GM18858 (cell line): ENCODE measurements at regions not wholly inside any gene's neighbourhood (a gene's known extent, or its start where the extent isn't known, plus 50 kb on each side); places are given as distances from the start of the nearest gene placed in this dataset.
"Not testable (repeated sequence)": the region's sequence is repeated elsewhere in the genome, so short reads cannot be mapped to it uniquely, and the experiment has no call there.

Experiments
- ATAC-seq: cut with Tn5 transposase; IDR thresholded peaks from one replicate; pipeline ENCODE4 v1.9.1; 2021; ENCODE audit not compliant: unreplicated experiment

DNA sequence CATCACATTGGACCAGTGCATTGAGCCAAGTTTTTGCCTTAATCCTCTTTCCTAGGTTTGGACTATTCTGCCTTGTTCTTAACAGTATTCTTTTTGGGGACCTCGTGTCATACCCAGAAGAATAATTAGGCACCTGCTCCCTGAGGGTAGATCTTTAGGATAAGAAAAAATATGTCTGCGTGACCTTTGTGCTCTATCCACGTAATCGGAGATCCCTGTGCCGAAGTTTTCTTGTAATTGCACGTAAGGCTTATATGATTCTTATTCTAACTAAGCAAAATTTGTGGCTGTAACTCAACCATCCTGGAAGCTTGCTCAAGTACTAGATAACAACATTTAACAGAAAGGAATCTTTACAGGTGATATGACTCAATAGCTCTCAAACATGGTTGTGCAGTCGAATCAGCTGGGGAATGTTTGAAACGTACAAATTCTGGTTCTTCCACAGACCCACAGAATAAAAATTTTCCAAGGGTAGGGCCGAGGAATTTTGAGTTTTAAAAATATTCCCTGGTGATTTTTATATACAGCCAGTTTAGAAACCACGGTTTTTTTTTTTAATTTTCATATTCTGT lies 344.3 kb downstream of the GBA3 start:
- ATAC-seq, result no peak

DNA sequence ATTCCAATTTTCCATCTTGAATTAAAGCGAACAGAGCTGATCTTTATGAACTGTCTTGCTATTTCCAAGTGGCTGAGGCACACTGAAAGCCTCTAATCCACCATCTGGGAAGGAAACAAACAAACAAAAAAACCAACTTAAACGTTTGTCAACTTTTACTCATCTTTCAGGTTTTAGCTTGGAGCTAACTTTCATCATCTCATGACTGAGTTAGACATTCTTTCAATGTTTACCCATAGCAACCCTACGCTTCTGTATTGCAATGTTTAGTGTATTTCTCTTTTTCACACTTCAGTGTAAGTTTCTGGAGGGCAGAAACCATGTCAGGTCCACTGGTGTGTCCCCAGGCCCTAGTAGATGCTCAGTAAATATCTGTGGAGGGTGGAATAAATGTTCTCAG lies 343.8 kb downstream of the GBA3 start:
- ATAC-seq, result no peak

GRCh38 chr4:23035521-23036056 lies 342.9 kb downstream of the GBA3 start:
- no peak for ATAC-seq

- no peak for ATAC-seq
Measured at GRCh38 chr4:23034731-23035130, 342.0 kb downstream of the GBA3 start.

DNA sequence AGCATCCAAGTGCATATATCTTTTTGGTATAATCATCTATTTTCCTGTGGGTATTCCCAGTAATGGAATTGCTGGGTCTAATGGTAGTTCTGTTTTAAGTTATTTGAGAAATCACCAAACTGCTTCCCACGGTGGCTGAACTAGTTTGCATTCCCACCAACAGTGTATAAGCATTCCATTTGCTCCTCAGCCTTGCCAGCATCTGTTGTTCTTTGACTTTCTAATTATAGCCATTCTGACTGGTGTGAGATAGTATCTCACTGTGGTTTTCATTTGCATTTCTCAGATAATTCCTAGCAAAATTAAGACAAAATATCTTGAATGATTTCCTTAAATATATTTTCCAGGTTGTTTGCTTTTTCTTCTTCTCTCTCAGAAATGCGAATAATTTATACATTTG lies 341.1 kb downstream of the GBA3 start:
- no peak for ATAC-seq

DNA sequence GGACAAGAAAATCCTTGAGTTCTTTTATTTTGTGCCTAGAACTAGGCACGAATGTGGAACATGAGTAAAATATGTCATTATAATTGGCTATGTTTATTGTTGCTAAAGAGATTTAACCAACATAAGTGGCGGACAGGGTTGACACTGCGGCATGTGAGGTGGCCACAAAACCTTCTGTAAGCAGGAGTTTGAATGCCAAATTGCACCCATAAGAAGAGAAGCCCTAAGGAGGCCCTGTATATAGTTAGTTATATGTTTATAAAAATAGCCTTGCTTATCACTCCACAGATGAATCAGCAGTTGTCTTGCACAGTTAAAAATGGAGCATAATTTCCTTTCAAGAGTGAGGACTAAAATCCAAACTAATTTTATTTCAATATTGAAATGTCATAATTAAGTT lies 336.1 kb downstream of the GBA3 start:
- ATAC-seq, result no peak

DNA sequence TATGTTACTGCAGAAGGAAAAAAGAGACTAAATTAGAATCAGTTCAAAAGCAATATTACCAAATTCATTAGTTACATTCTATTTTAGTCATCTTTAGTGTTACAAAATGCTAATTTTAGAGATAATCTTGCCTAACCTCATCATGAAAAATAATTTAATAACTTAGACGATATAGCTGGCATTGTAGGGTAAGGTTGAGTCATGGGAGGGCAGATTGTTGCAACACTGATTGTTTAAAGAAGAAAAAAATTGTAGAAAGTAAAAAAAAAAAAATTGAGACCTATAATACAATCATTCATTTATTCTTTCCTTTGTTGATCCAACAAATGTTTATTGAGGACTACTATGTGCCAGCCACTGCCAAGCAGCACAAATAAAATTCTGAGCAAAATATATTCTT lies 330.9 kb downstream of the GBA3 start:
- no peak for ATAC-seq

- ATAC-seq, result no peak
Measured at GRCh38 chr4:23023121-23023520, 330.4 kb downstream of the GBA3 start.

GRCh38 chr4:23022032-23022431 lies 329.3 kb downstream of the GBA3 start:
- ATAC-seq, result no peak

DNA sequence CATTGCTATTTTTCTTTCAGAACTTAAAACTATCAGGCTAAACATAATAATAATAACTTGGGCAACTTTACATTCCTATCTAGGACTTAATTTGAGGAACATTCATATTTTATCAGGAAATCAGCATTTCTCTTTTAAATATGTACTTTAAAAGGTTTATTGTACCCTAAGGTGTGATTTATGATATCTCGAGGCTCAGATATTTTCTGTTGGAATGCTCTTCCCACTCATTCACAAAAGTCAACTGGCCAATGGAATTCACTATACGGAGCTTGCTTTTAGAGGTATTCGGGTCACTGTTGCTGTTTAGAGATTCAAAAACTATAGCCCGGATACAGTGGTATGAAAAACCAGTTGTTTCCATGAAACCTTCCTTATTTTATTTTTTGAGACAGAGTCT lies 328.3 kb downstream of the GBA3 start:
- no peak for ATAC-seq

GRCh38 chr4:23020399-23020798 lies 327.7 kb downstream of the GBA3 start:
- not testable (repeated sequence) for ATAC-seq

DNA sequence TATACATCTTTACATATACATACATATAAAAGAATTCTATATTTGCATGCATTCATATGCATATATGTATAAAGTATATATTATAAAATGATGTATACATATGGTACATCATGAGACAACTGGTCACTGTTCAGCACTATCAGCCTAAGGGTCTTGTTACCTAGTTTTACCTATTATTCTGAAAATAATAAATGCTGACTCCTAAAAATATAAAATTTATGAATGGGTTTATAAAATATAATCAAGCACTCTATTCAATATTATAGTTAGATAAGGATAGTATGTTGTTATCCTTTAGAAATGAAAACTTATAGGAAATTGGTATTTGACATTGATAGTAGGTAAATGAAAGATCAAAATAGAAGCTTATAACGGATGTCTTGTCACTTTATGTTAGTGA lies 324.2 kb downstream of the GBA3 start:
- no peak for ATAC-seq

DNA sequence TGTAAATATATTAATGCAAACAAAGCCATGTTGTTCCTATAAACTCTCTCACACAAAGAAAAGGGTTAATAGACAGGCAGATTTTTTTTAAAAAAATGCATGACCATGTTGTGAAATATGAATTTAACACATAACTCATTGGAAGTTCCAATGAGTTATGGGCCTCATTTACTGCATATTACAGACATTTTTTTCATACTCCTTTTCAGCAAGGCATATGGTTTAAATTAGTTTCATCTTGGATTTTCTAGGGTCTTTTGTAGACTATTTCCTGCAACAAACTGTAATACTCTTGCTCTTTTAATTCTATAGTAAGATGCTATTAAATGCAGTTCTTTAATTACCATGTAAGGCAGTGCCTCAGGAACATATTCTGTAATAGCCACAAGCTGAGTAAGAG lies 323.1 kb downstream of the GBA3 start:
- ATAC-seq, result no peak

GRCh38 chr4:23009093-23009492 lies 316.4 kb downstream of the GBA3 start:
- ATAC-seq, result no peak

DNA sequence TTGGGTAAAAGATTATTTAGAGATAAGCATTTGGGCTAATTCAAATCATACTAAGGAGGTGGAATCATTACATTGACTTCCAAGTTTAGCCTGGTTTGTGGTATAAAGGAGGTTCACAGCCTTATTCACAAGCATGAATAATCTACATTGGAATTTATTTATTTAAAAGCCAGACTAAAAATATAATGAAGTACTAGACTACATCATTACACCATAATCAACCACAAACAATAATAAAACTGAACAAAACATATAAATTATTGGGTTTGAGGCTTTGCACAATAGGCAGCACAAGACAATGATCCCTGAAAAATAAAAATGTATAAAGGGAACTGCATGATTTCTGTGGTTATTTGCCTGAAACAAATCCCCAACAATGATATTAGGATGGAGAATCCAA lies 314.0 kb downstream of the GBA3 start:
- no peak for ATAC-seq

- ATAC-seq, result no peak
Measured at GRCh38 chr4:23005691-23006090, 313.0 kb downstream of the GBA3 start.

DNA sequence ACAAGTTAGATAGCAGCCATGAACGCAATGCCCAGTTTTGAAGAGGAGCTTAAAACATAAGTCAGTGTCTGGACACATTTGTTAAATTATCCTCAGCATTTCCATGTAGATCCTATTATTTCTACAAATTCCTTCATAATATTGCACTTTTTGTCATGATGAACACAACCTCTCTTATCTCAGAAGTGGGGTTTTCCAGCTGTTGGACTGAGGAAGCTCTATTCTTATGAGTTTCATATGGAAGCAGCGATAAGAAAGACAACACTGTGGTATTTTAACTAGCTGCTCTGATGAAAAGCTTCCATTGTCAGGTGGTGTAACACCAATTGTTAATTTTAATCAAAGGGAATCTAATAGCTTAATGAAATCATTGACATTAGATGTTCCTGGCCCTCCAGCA lies 308.7 kb downstream of the GBA3 start:
- ATAC-seq, result no peak

GRCh38 chr4:22999419-22999818 lies 306.7 kb downstream of the GBA3 start:
- ATAC-seq, result no peak

- no peak for ATAC-seq
Measured at GRCh38 chr4:22997358-22998224, 304.9 kb downstream of the GBA3 start.

- ATAC-seq, result no peak
Measured at GRCh38 chr4:22991576-22991975, 298.8 kb downstream of the GBA3 start.

DNA sequence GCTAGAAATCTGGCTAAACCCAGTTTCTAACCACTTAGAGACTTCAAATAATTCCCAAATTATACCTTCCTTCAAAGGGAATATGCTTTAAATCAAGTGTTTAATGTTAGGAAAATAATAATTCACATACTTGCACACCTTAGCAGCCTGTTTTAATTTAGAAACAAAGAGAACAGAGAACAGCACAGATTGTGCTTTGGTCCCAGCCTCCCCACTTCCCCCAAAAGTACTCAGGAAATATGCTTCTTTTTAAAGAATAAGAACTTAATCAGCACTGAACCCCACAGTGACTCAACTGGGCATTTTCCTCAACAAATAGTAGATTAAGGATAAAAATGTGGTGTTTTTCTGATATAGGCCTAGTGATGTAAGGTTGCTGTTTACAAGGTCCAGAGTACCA lies 295.8 kb downstream of the GBA3 start:
- no peak for ATAC-seq

DNA sequence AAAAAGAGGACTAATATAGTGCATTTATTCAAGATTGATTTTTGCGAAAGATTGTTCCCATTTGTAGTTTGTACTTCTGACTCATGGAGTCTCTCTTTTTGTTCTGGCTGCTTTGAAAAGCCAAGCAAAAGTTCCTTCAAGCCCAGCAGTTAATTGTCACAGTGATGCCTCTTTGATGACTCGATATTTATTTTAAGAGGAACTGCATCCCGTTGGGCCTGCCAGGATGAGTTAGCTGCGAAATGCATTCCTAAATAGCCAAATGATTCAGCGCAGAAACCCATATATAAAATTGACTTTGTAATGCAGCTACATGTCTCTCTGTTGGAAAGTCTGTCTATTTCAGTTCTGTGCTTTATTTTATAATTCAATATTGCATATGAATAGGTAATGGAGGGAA lies 295.1 kb downstream of the GBA3 start:
- no peak for ATAC-seq

- no peak for ATAC-seq
Measured at GRCh38 chr4:22986881-22987280, 294.1 kb downstream of the GBA3 start.
